Brain microvascular endothelial cell (primary cell): ENCODE measurements at regions not wholly inside any gene's neighbourhood (a gene's known extent, or its start where the extent isn't known, plus 50 kb on each side); places are given as distances from the start of the nearest gene placed in this dataset.

Source experiments
- DNase-seq: peaks from one replicate; pipeline ENCODE4 v3.0.0-alpha.2; 2020
- H3K27ac ChIP-seq: fragments of 250-450 bp; sonication (Bioruptor Pico); 2 replicates; pipeline ENCODE4 v1.5.1; 2020; ENCODE audit warnings: mild to moderate bottlenecking, moderate library complexity
- H3K27me3 ChIP-seq: fragments of 250-450 bp; sonication (Bioruptor Pico); replicated peaks from 2 replicates; pipeline ENCODE4 v1.5.1; 2020; ENCODE audit warnings: mild to moderate bottlenecking
- H3K36me3 ChIP-seq: fragments of 250-450 bp; sonication (Bioruptor Pico); replicated peaks from 2 replicates; pipeline ENCODE4 v1.5.1; 2020; ENCODE audit warnings: mild to moderate bottlenecking
- H3K4me3 ChIP-seq: 2 replicates; pipeline ENCODE4 v1.5.1; 2011; ENCODE audit warnings: low read depth, mild to moderate bottlenecking, control low read depth, low read length, moderate library complexity
- in situ Hi-C: cut with HindIII; loops from 2 replicates; pipeline ENCODE4 v1.10.0; 2017; ENCODE audit warnings: low sequenced_read_pairs, low pct_ligation_motif_present
- TF ChIP-seq, protein P1 (sequence below): IDR thresholded peaks from 2 replicates; pipeline ENCODE4 v1.5.1; 2011; ENCODE audit warnings: low read depth, mild to moderate bottlenecking, moderate library complexity, low read length, control low read depth, inconsistent platforms; ENCODE audit errors: missing control alignments

- in situ Hi-C loops: no loop called here
Measured at GRCh38 chr12:124238886-124239285, 56.0 kb upstream of the RFLNA start.

GRCh38 chr12:124240493-124240892 is 54.4 kb upstream of the RFLNA start:
- Histone ChIP-seq H3K36me3 (no peaks in the 10 kb centered on the region), H3K27ac (no peak overlapping the region), H3K27me3 (no peaks in the 10 kb centered on the region), H3K4me3 (no peak overlapping the region)
- TF ChIP-seq, protein P1, sequence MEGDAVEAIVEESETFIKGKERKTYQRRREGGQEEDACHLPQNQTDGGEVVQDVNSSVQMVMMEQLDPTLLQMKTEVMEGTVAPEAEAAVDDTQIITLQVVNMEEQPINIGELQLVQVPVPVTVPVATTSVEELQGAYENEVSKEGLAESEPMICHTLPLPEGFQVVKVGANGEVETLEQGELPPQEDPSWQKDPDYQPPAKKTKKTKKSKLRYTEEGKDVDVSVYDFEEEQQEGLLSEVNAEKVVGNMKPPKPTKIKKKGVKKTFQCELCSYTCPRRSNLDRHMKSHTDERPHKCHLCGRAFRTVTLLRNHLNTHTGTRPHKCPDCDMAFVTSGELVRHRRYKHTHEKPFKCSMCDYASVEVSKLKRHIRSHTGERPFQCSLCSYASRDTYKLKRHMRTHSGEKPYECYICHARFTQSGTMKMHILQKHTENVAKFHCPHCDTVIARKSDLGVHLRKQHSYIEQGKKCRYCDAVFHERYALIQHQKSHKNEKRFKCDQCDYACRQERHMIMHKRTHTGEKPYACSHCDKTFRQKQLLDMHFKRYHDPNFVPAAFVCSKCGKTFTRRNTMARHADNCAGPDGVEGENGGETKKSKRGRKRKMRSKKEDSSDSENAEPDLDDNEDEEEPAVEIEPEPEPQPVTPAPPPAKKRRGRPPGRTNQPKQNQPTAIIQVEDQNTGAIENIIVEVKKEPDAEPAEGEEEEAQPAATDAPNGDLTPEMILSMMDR: no peak
- DNase-seq: peak; percentile 22
- in situ Hi-C loops: no loop called here

More at GRCh38 chr12:124238886-124239285, 56.0 kb upstream of the RFLNA start:
- no peak for DNase-seq
- Histone ChIP-seq H3K27me3 (no peaks in the 10 kb centered on the region), H3K36me3 (no peaks in the 10 kb centered on the region), H3K4me3 (no peak overlapping the region), H3K27ac (no peak overlapping the region)
- TF ChIP-seq, protein P1: no peak

DNA sequence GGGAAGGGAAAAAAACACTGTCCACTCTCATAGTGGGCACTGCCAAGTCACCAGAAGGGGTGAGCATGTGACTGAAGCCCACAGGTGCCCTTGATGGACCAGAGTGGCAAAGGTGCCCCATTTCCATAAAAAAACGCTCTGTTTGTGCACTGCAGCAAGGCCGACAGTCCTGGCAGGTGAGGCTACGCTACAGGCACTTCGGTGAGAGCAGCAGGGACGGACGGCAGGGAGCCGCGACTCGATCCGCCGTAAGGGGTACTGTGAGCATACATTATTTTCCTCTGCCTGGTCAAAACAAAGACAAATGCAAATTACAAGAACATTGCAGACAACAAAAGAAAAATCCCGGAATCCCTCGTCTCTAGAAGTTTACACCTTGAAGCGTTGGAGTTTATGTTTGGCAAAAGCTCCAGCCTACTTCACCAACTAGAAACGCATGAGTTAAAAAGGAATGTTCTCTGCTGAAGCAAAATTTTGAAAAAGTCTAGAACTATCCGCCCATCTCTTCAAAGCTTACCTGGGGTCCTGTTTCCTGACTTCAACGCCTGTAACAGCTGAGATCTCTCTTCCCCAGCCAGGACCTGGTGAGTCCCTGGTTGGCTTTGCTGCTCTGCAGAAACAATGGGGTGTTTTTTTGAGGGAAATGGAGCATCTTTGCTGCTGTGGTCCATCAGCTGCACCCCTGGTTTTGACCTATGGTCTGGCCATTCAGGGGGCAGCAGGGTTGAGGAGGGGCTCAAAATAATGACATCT is 52.9 kb upstream of the RFLNA start:
- H3K27me3 ChIP-seq: peaks cover 2% of the 10 kb centered on the region
- no peaks in the 10 kb centered on the region for H3K36me3 ChIP-seq
- DNase-seq: no peak
- in situ Hi-C loops: no loop called here
- no peak overlapping the region for H3K4me3 ChIP-seq
- TF ChIP-seq, protein P1: no peak
- H3K27ac ChIP-seq: no peak overlapping the region

DNA sequence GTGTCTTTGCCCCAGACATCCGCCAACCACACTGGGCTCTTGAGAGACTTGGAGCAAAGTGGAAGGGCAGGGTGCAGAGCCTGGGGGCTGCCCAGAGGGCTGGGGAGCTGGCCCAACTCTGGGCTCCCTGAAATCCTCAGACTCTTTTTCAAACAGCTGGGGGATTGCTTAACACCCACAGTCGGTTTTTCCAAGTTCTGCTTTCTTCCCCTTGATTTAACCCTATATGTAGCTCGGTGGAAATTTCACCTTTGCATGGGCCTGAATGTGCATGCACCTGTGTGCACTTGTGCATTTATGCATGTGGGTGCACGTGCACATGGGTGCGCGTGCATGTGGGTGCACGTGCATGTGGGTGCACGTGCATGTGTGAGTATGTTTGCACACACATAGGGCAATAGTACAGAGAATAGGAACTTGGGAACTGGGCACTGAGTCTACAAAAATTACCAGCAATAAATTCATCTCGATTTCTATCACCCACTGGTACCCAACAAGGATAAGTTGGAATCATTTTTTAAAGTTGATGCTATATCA is 52.3 kb upstream of the RFLNA start:
- DNase-seq: no peak
- H3K27ac ChIP-seq: no peak overlapping the region
- peaks cover 2% of the 10 kb centered on the region for H3K27me3 ChIP-seq
- H3K4me3 ChIP-seq: no peak overlapping the region
- no peaks in the 10 kb centered on the region for H3K36me3 ChIP-seq
- TF ChIP-seq, protein P1: no peak
- in situ Hi-C loops: no loop called here

- no peak for DNase-seq
- no peak overlapping the region for H3K27ac ChIP-seq
- in situ Hi-C loops: no loop called here
- peaks cover 5% of the 10 kb centered on the region for H3K27me3 ChIP-seq
- TF ChIP-seq, protein P1: no peak
- no peak overlapping the region for H3K4me3 ChIP-seq
- H3K36me3 ChIP-seq: no peaks in the 10 kb centered on the region
Measured at GRCh38 chr12:124243936-124244335, 51.0 kb upstream of the RFLNA start.
